ENCODE measurements at regions not wholly inside any gene's neighbourhood (a gene's known extent, or its start where the extent isn't known, plus 50 kb on each side); places are given as distances from the start of the nearest gene placed in this dataset.

DNA sequence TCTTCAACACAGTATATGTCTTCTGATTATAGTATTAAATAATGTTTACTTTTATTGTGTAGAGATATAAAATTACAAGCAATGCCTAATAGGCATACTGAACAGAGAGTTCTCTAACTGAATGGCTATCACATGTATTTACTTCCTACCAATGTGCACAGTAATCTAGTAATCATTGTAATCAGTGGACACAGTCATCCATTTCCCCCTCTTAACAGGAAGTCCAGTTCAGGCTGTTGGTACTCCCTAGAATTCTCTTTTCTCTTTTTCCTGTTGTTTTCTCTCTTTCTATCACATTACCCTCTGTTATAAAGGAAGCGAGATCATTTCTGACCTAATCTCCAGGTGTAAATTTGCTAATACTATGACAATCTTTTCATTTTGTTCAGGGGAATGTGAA lies 172.5 kb downstream of the HTR1B start:
- Histone ChIP-seq H3K27ac (ENCODE audit: low read depth in 1 of 2, low read length in 2 of 2) (no peak overlapping the region), H3K4me3 (ENCODE audit: low read length) (no peak overlapping the region), H3K27me3 (ENCODE audit: control insufficient read depth in 1 of 2, insufficient read depth in 2 of 2, low read length in 2 of 2) (no peaks in the 10 kb centered on the region), H3K36me3 (ENCODE audit: insufficient read depth, low read length) (no peaks in the 10 kb centered on the region), H3K9me3 (ENCODE audit: control insufficient read depth in 1 of 2, insufficient read depth in 1 of 2, low read length in 2 of 2) (no peaks in the 10 kb centered on the region), H3K4me1 (ENCODE audit: insufficient read depth, low read length) (no peaks in the 10 kb centered on the region)
- Mint-ChIP-seq H3K27ac (no peak overlapping the region), H3K36me3 (ENCODE audit: low read depth) (no peaks in the 10 kb centered on the region), H3K9me3 (peaks cover 8% of the 10 kb centered on the region), H3K4me3 (no peak overlapping the region), H3K4me1 (ENCODE audit: low read depth) (no peaks in the 10 kb centered on the region), H3K27me3 (no peaks in the 10 kb centered on the region)
- intact Hi-C loops (cut with DNase I, micrococcal nuclease): no loop called here
- ChIA-PET CTCF (no interaction called here), POLR2A (no interaction called here)
- no peak for DNase-seq
- TF ChIP-seq, protein P1, sequence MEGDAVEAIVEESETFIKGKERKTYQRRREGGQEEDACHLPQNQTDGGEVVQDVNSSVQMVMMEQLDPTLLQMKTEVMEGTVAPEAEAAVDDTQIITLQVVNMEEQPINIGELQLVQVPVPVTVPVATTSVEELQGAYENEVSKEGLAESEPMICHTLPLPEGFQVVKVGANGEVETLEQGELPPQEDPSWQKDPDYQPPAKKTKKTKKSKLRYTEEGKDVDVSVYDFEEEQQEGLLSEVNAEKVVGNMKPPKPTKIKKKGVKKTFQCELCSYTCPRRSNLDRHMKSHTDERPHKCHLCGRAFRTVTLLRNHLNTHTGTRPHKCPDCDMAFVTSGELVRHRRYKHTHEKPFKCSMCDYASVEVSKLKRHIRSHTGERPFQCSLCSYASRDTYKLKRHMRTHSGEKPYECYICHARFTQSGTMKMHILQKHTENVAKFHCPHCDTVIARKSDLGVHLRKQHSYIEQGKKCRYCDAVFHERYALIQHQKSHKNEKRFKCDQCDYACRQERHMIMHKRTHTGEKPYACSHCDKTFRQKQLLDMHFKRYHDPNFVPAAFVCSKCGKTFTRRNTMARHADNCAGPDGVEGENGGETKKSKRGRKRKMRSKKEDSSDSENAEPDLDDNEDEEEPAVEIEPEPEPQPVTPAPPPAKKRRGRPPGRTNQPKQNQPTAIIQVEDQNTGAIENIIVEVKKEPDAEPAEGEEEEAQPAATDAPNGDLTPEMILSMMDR (IDR thresholded peaks at IDR 0.05): no peak
- ATAC-seq (ENCODE audit: poor library complexity): no peak

DNA sequence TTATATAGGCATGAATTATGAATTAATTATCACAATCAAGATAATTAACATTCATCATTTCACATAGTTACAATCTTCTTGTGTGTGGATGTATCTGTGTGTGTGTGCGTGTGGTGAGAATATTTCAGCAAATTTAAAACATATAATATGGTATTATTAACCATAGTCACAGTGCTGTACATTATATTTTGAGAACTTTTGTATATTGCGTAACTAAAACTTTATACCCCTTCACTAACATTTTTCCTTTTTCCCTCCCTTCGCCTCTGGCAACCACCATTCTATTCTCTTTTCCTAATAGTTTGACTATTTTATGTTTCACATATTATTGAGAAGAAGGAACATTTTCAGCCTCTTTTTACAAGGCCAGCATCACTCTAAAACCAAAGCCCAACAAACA lies 176.8 kb downstream of the HTR1B start:
- H3K9me3 ChIP-seq (ENCODE audit: control insufficient read depth in 1 of 2, insufficient read depth in 1 of 2, low read length in 2 of 2): no peaks in the 10 kb centered on the region
- no peaks in the 10 kb centered on the region for H3K27me3 ChIP-seq (ENCODE audit: control insufficient read depth in 1 of 2, insufficient read depth in 2 of 2, low read length in 2 of 2)
- no peaks in the 10 kb centered on the region for H3K36me3 Mint-ChIP-seq (ENCODE audit: low read depth)
- POLR2A ChIA-PET: no interaction called here
- DNase-seq: no peak
- ATAC-seq (ENCODE audit: poor library complexity): no peak
- CTCF ChIA-PET: no interaction called here
- no peak overlapping the region for H3K27ac Mint-ChIP-seq
- no peak overlapping the region for H3K27ac ChIP-seq (ENCODE audit: low read depth in 1 of 2, low read length in 2 of 2)
- intact Hi-C loops (cut with DNase I, micrococcal nuclease): no loop called here
- no peaks in the 10 kb centered on the region for H3K27me3 Mint-ChIP-seq
- H3K4me1 ChIP-seq (ENCODE audit: insufficient read depth, low read length): no peaks in the 10 kb centered on the region
- no peaks in the 10 kb centered on the region for H3K36me3 ChIP-seq (ENCODE audit: insufficient read depth, low read length)
- TF ChIP-seq, protein P1 (IDR thresholded peaks at IDR 0.05): no peak
- peaks cover 7% of the 10 kb centered on the region for H3K9me3 Mint-ChIP-seq
- H3K4me1 Mint-ChIP-seq (ENCODE audit: low read depth): no peaks in the 10 kb centered on the region
- H3K4me3 ChIP-seq (ENCODE audit: low read length): no peak overlapping the region
- no peak overlapping the region for H3K4me3 Mint-ChIP-seq

DNA sequence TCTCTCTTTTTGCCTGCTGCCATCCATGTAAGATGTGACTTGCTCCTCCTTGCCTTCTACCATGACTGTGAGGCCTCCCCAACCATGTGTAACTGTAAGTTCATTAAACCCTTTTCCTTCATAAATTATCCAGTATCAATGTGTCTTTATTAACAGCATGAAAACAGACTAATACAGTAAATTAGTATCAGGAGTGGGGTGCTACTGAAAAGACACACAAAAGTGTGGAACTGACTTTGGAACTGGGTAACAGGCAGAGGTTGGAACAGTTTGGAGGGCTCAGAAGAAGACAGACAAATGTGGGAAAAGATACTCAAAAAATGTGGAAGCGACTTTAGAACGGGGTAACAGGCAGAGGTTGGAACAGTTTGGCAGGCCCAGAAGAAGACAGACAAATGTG lies 189.4 kb downstream of the HTR1B start:
- no peak for ATAC-seq (ENCODE audit: poor library complexity)
- no peaks in the 10 kb centered on the region for H3K36me3 ChIP-seq (ENCODE audit: insufficient read depth, low read length)
- no peaks in the 10 kb centered on the region for H3K4me1 Mint-ChIP-seq (ENCODE audit: low read depth)
- H3K9me3 ChIP-seq (ENCODE audit: control insufficient read depth in 1 of 2, insufficient read depth in 1 of 2, low read length in 2 of 2): peaks cover 6 to 23% of the 10 kb centered on the region in 2 experiments
- intact Hi-C loops (cut with DNase I, micrococcal nuclease): no loop called here
- no peak overlapping the region for H3K27ac ChIP-seq (ENCODE audit: low read depth in 1 of 2, low read length in 2 of 2)
- TF ChIP-seq, protein P1 (IDR thresholded peaks at IDR 0.05): no peak
- H3K36me3 Mint-ChIP-seq (ENCODE audit: low read depth): no peaks in the 10 kb centered on the region
- H3K27ac Mint-ChIP-seq: no peak overlapping the region
- CTCF ChIA-PET: no interaction called here
- peaks cover 7% of the 10 kb centered on the region for H3K9me3 Mint-ChIP-seq
- no peaks in the 10 kb centered on the region for H3K27me3 ChIP-seq (ENCODE audit: control insufficient read depth in 1 of 2, insufficient read depth in 2 of 2, low read length in 2 of 2)
- POLR2A ChIA-PET: no interaction called here
- no peak overlapping the region for H3K4me3 Mint-ChIP-seq
- no peak overlapping the region for H3K4me3 ChIP-seq (ENCODE audit: low read length)
- no peaks in the 10 kb centered on the region for H3K4me1 ChIP-seq (ENCODE audit: insufficient read depth, low read length)
- DNase-seq: no peak
- H3K27me3 Mint-ChIP-seq: no peaks in the 10 kb centered on the region

Measured in CD4-positive, alpha-beta T cell (primary cell).